ENCODE measurements at regions not wholly inside any gene's neighbourhood (a gene's known extent, or its start where the extent isn't known, plus 50 kb on each side); places are given as distances from the start of the nearest gene placed in this dataset.

DNA sequence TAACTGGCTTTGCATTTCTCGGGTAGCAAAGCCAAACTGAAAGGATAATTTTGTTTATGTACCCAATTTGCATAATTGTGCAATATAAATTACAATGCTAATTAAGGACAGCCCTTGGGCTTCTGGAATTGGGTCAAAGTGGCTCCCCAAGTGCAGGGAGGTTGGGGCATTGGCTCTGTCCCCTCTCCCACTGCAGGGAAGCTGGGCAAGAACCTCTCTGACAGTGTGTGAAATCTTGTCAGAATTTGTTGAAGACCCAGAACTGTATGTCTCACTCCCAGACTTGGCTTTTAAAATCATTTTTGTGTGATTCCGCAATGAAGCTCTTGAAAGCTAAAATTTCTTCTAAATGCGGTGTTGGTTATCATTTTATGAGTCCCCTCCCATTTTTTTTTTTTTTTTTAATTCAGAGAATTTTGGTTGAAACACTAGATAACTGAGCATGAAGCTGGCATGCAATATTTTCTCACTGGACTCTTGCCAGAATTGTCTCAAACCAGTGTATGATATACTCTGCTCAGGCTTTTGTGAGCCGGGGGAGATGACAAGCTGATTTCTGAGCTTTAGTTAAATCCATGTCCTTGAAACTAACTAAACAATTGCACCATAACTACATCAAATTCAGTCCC lies 878.9 kb upstream of the CXADR start:
- DNase-seq (ENCODE audit: low read depth in 1 of 2, low spot score in 1 of 2), result peak in 1 of 2 experiments; percentile 9
- in situ Hi-C loops (cut with HindIII; ENCODE audit: low pct_unique_long_range_greater_than_20kb, low sequenced_read_pairs), result no loop called here
- no peak for TF ChIP-seq JUND (IDR thresholded peaks at IDR 0.05; ENCODE audit: low read depth)

DNA sequence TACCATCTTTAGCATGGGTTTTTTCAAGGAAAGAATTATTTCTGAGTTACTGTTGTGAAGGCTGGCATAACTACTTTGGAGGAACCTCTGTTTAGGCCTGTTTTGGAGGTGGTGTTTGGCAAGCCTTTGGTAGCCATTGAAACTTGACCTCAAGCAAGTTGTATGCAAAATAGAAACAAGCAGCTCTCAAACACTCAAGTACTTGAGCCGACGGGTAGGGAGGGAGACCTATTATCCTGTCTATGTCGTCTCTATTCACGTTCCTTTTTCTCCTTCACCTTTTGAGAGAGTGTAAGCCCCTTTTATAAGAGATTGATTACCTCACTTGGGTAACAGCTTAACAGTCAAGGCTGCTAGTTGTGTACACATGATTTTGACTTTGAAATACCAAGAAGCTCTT lies 878.3 kb upstream of the CXADR start:
- TF ChIP-seq JUND (IDR thresholded peaks at IDR 0.05; ENCODE audit: low read depth), result no peak
- peak in 1 of 2 experiments; percentile 31 for DNase-seq (ENCODE audit: low read depth in 1 of 2, low spot score in 1 of 2)
- in situ Hi-C loops (cut with HindIII; ENCODE audit: low pct_unique_long_range_greater_than_20kb, low sequenced_read_pairs), result no loop called here

DNA sequence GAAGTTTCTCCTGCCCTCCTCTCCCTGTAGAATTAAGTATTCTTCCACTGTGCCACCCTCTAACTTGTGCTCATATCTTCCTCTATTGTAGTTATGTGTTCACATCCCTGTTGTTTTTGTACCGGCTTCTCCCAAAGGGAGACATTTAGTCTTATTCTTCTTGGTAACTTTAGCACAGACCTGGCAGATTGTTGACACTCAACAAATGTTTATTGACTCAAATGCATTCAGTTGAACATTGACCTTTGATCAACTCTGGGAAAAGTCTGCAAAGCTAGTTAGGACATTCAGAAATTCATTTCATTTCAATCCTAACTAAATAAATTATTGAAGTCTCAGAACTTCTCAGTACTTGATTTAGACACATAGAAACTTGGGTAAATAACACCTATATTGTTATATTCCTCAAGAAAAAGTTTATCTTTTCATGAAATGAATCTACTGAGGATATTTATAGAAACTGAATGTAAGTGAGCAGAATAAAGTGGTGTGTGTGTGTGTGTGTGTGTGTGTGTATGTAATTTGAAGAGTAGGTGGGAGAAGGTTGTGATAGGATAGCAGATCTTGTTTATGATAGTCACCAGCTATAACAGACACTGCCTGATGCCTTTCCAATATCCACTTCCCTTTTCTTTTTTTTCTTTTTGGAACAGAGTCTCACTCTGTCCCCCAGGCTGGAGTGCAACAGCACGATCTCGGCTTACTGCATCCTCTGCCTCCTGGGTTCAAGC lies 872.4 kb upstream of the CXADR start:
- no peak for TF ChIP-seq JUND (IDR thresholded peaks at IDR 0.05; ENCODE audit: low read depth)
- in situ Hi-C loops (cut with HindIII; ENCODE audit: low pct_unique_long_range_greater_than_20kb, low sequenced_read_pairs), result no loop called here
- DNase-seq (ENCODE audit: low read depth in 1 of 2, low spot score in 1 of 2), result no peak

DNA sequence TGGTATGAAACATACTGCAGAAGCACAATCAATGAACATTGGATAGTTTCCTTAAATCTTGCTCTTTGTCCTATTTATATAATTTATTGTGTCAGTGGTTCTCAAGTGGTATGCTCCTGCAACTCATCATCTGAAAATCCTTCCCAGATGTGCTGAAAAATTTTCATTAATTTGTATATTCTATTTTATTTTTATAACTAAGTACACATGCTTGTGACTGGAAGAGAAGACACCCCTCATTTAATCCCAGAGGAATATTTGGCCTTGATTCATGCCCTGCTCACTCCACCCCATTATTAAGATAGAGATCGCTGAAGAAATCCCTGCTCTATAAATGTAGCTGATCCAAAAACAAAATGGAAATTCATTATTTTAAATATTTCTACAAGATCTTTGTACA lies 870.5 kb upstream of the CXADR start:
- in situ Hi-C loops (cut with HindIII; ENCODE audit: low pct_unique_long_range_greater_than_20kb, low sequenced_read_pairs), result no loop called here
- TF ChIP-seq JUND (IDR thresholded peaks at IDR 0.05; ENCODE audit: low read depth), result no peak
- DNase-seq (ENCODE audit: low read depth in 1 of 2, low spot score in 1 of 2), result no peak

DNA sequence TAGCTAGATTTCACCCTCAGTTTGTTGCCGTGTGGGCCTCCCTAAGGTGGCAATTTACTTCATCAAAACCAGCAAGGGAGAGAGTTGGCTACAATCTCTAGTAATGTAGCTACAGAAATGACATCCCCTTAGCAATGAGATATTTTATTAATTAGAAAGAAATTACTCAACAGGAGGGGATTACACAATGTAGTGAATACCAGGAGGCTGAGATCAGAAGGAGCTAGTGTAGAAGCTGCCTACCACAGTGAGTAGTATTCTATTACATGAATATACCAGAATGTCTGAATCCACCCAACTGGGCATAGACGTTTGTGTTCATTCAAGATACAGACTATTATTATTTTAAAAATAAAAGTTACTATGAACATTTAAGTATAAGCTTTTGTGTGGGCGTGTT lies 868.2 kb upstream of the CXADR start:
- in situ Hi-C loops (cut with HindIII; ENCODE audit: low pct_unique_long_range_greater_than_20kb, low sequenced_read_pairs), result no loop called here
- TF ChIP-seq JUND (IDR thresholded peaks at IDR 0.05; ENCODE audit: low read depth), result no peak
- no peak for DNase-seq (ENCODE audit: low read depth in 1 of 2, low spot score in 1 of 2)

DNA sequence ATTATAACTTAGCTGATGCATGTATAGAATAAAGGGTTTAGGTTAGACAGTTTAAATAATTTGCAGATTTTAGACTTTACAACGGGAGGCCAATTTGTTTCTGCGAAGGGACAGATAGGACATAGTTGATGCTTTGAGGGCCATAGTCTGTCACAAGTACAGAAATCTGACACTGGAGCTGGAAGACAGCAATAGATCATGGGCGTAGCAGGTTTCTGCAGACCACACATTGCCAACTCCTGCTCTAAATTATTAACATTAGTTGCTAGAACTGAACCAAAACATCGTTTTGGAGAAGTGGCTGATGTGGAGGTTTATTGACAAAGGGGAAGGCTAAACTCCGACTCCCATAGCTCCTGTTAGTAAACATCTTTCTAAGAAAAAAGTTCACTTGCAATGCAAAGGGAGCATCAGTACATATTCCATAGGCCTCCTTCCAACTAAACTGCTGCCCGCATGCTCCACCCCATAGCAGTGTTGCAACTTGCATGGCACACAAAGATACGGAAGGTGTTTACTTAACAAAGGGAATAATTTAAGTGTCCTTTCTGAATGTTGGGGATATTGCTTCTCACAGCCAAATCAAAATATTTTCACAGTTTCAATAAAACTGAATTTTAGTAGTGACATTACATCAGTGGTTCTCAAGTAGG lies 862.0 kb upstream of the CXADR start:
- DNase-seq (ENCODE audit: low read depth in 1 of 2, low spot score in 1 of 2), result no peak

DNA sequence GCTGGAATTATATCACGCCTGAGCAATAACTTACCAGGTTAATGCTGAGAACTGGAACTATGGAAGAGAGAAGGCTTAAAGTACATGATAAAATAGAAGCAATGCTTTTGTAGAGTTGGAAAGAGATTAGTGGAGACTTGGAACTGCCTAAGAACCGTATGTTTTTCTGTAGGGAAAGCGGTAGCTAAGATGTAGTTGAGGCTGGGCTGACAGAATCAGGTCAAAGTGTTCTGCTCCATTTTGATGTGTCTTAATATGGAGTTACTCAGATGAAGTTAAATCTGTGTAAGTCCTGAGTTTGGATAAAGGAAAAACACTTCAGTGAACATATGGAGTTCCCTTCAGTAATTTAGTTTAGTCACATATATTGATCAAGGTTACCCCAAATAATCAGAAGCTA lies 860.9 kb upstream of the CXADR start:
- DNase-seq (ENCODE audit: low read depth in 1 of 2, low spot score in 1 of 2), result no peak
- TF ChIP-seq JUND (IDR thresholded peaks at IDR 0.05; ENCODE audit: low read depth), result no peak
- in situ Hi-C loops (cut with HindIII; ENCODE audit: low pct_unique_long_range_greater_than_20kb, low sequenced_read_pairs), result no loop called here

More for the DNA sequence above, 862.0 kb upstream of the CXADR start:
- no peak for TF ChIP-seq JUND (IDR thresholded peaks at IDR 0.05; ENCODE audit: low read depth)
- in situ Hi-C loops (cut with HindIII; ENCODE audit: low pct_unique_long_range_greater_than_20kb, low sequenced_read_pairs), result no loop called here

DNA sequence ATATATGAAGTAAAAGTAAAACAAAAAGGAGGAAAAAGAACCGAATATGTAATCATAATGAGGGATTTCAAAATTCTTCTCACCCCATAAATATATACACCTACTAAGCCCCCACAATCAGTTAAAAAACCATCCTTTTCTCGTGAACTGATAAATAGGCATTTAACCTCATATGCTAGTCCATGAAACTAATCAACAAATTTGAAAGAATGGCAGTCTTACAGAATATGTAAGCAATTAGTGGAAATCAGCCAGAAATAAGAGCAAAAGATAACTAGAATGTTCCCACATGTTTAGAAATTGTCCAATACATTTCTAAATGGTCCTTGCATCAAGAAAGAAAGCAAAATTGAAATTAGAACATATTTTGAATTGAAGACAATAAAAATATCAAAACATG lies 849.4 kb upstream of the CXADR start:
- no peak for TF ChIP-seq JUND (IDR thresholded peaks at IDR 0.05; ENCODE audit: low read depth)
- no peak for DNase-seq (ENCODE audit: low read depth in 1 of 2, low spot score in 1 of 2)
- in situ Hi-C loops (cut with HindIII; ENCODE audit: low pct_unique_long_range_greater_than_20kb, low sequenced_read_pairs), result no loop called here

DNA sequence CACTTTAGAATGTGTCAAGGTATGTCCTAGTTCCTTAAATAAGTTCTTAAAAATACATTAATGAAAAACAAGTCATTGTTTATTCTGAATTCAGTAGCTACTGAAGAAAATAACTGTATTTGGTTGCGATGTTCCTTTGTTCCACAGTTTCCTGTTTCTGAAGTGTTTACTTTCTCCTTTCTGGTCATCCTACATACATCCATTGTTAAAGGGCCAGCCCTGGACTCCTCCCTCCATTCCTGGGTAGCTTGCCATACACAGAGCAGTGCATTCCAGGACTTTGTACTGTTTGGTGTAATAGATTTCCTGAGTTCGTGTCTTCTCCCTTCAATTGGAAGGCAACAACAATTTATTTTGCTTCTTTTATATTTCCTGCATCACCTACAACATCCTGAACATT lies 845.4 kb upstream of the CXADR start:
- in situ Hi-C loops (cut with HindIII; ENCODE audit: low pct_unique_long_range_greater_than_20kb, low sequenced_read_pairs), result no loop called here
- no peak for TF ChIP-seq JUND (IDR thresholded peaks at IDR 0.05; ENCODE audit: low read depth)
- no peak for DNase-seq (ENCODE audit: low read depth in 1 of 2, low spot score in 1 of 2)

DNA sequence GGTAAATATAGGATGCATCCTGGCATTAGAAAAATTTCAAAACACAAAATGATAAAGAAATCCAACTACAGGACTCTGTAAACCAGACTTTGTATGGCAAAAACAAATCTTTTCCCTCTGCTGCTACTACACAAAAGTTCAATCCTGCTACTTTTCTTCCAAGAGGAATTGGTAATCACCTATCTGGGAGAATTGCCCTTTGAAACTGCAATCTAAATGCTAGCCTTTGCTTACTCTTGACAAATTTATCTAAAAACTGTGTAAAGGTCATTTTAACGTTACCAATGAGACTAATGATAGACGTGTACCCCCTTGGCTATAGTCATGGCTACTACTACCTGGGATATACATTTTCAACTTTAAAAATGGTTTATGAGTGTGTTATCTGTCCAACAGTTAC lies 837.9 kb upstream of the CXADR start:
- DNase-seq (ENCODE audit: low read depth in 1 of 2, low spot score in 1 of 2), result no peak
- TF ChIP-seq JUND (IDR thresholded peaks at IDR 0.05; ENCODE audit: low read depth), result no peak
- in situ Hi-C loops (cut with HindIII; ENCODE audit: low pct_unique_long_range_greater_than_20kb, low sequenced_read_pairs), result no loop called here

DNA sequence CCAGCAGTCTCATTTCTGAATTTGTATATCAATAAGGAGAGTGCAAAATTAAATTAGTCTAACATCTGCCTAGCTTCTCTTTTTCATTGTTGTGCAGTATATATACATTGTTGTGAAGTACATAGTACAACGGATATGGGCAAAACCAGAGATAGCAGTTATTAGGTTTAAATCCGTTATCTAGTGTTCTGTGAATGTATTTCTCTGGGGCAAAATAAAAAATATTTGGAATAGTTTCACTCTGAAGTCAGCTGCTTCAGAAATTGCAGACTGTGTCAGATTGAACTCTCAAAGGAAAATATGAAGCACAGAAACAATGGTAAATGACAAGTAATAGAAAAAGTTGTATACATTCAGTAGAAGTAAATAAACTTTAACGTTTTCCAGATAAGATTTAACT lies 836.5 kb upstream of the CXADR start:
- TF ChIP-seq JUND (IDR thresholded peaks at IDR 0.05; ENCODE audit: low read depth), result no peak
- in situ Hi-C loops (cut with HindIII; ENCODE audit: low pct_unique_long_range_greater_than_20kb, low sequenced_read_pairs), result no loop called here
- no peak for DNase-seq (ENCODE audit: low read depth in 1 of 2, low spot score in 1 of 2)

DNA sequence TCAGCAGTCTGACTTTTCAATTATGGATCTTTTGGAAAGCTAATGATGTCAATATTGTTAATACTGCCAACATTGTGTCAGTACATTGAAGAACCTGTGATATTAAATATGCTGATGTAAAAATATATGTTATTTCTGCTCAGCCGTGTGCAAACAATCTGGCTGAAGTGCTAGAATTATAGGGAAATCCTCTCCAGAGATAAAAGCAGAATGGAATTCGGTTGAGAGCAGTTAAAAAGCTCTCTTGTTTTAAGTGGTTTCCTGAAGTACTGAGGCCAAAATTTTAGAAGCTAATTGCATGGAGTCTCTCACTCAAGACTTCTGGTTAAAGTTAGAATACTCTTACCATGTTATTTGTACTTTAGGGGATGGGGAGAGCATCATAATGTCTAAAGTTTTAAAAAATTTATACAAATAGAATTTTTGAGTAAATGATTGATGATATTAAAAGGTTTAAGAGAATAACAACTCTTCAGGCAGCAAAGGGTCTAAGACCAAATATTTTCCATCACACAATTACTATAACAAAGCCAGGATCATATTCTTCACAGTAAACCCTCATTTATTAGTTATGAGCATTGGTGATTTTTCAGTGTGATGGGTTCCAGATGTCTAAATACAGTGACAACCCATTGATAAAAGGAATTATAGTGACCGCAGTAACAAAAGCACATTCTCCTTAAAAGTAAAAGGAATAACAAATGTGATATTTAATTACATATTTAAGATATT lies 834.2 kb upstream of the CXADR start:
- no peak for DNase-seq (ENCODE audit: low read depth in 1 of 2, low spot score in 1 of 2)
- no peak for TF ChIP-seq JUND (IDR thresholded peaks at IDR 0.05; ENCODE audit: low read depth)
- in situ Hi-C loops (cut with HindIII; ENCODE audit: low pct_unique_long_range_greater_than_20kb, low sequenced_read_pairs), result no loop called here

DNA sequence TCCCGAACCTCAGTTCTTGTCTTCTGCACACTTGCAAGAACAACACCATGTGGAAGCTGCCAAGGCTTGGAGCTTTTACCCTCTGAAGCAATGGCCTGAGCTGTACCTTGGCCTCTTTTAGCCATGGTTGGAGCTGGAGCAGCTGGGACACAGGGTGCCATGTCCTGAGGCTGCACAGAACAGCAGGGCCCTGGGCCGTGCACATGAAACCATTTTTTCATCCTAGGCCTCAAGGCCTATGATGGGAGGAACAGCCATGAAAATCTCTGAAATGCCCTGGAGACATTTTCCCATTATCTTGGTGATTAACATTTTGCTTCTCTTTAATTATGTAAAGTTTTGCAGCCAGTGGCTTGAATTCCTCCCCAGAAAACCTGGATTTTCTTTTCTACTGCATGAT lies 817.8 kb upstream of the CXADR start:
- in situ Hi-C loops (cut with HindIII; ENCODE audit: low pct_unique_long_range_greater_than_20kb, low sequenced_read_pairs), result no loop called here
- TF ChIP-seq JUND (IDR thresholded peaks at IDR 0.05; ENCODE audit: low read depth), result no peak
- no peak for DNase-seq (ENCODE audit: low read depth in 1 of 2, low spot score in 1 of 2)
